Mesothelial cell of epicardium (in vitro differentiated cells): ENCODE measurements at regions not wholly inside any gene's neighbourhood (a gene's known extent, or its start where the extent isn't known, plus 50 kb on each side); places are given as distances from the start of the nearest gene placed in this dataset.
"Not testable (repeated sequence)": the region's sequence is repeated elsewhere in the genome, so short reads cannot be mapped to it uniquely, and the experiment has no call there.

Source experiments
- DNase-seq, 2 experiments: peaks; one replicate each; pipeline ENCODE4 v3.0.0; 2021; ENCODE audit warnings: low spot score in 2 of 2; ENCODE audit not compliant: unreplicated experiment in 2 of 2
- H3K27ac Mint-ChIP-seq: 2 replicates; pipeline ENCODE4 v1.8.0; 2021; ENCODE audit warnings: mixed read lengths
- H3K27me3 Mint-ChIP-seq: 2 replicates; pipeline ENCODE4 v1.8.0; 2021; ENCODE audit warnings: low read depth, mixed read lengths
- H3K36me3 Mint-ChIP-seq: 2 replicates; pipeline ENCODE4 v1.8.0; 2021; ENCODE audit warnings: mixed read lengths
- H3K4me1 Mint-ChIP-seq: 2 replicates; pipeline ENCODE4 v1.8.0; 2021; ENCODE audit warnings: mixed read lengths
- H3K4me3 Mint-ChIP-seq: 2 replicates; pipeline ENCODE4 v1.8.0; 2021; ENCODE audit warnings: mild to moderate bottlenecking, moderate library complexity, mixed read lengths
- H3K9me3 Mint-ChIP-seq: 2 replicates; pipeline ENCODE4 v1.8.0; 2021; ENCODE audit warnings: mixed read lengths
- CTCF ChIP-seq: fragments of 200-600 bp; sonication (generic); IDR thresholded peaks from one replicate; pipeline ENCODE4 v1.5.0; 2021; ENCODE audit warnings: antibody characterized with exemption; ENCODE audit not compliant: unreplicated experiment

GRCh38 chr4:123528501-123529277 is 132.1 kb downstream of the SPRY1 start:
- Mint-ChIP-seq H3K9me3 (peaks cover 4% of the 10 kb centered on the region), H3K27ac (no peak overlapping the region), H3K27me3 (no peaks in the 10 kb centered on the region), H3K36me3 (peaks cover 5% of the 10 kb centered on the region), H3K4me3 (no peak overlapping the region), H3K4me1 (peaks cover 8% of the 10 kb centered on the region)
- no peak for TF ChIP-seq CTCF
- DNase-seq = no peak

DNA sequence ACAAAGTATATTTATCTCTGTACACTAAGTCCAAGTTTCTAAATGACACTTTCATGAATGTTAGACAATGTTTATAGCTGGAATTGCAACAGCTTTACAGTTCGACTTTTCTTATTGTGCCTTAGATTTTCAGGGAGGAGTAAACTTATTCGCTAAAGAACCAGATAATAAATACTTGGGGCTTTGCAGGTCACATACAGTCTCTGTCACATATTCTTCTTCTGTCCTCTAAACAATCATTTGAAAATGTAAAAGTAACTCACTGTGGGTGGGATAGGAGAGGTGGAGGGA is 132.6 kb downstream of the SPRY1 start:
- Mint-ChIP-seq H3K4me3 (no peak overlapping the region), H3K27ac (no peak overlapping the region), H3K9me3 (peaks cover 7% of the 10 kb centered on the region), H3K27me3 (no peaks in the 10 kb centered on the region), H3K4me1 (peaks cover 8% of the 10 kb centered on the region), H3K36me3 (peaks cover 8% of the 10 kb centered on the region)
- DNase-seq = no peak
- TF ChIP-seq CTCF = no peak

GRCh38 chr4:123530357-123530756 is 133.8 kb downstream of the SPRY1 start:
- Mint-ChIP-seq H3K4me1 (peaks cover 8% of the 10 kb centered on the region), H3K36me3 (peaks cover 11% of the 10 kb centered on the region), H3K4me3 (no peak overlapping the region), H3K9me3 (peaks cover 12% of the 10 kb centered on the region), H3K27ac (no peak overlapping the region), H3K27me3 (no peaks in the 10 kb centered on the region)
- no peak for DNase-seq
- TF ChIP-seq CTCF = no peak

GRCh38 chr4:123535037-123535748 is 138.6 kb downstream of the SPRY1 start:
- Mint-ChIP-seq H3K27me3 (no peaks in the 10 kb centered on the region), H3K4me1 (peaks cover 3% of the 10 kb centered on the region), H3K27ac (no peak overlapping the region), H3K9me3 (peaks cover 26% of the 10 kb centered on the region), H3K4me3 (no peak overlapping the region), H3K36me3 (peaks cover 11% of the 10 kb centered on the region)
- no peak for DNase-seq
- TF ChIP-seq CTCF = no peak

DNA sequence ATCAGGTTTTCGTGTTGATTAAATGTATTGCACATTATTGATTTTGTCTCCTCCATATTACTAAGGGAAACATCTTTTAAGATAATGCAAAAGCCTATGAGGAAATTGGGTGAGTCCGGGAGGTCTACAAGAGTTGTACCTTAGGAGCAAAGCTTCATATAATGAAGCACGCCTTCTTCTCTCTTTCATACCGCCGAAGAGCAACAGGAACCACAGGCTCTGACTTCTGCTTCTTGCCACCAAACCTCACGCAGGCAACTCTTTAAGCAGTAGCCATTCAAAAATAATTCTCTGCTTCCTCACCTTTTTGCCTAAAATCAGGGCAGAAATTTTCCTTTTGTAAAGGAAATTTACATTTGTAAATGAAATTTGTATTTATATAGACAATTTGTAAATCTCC is 139.6 kb downstream of the SPRY1 start:
- TF ChIP-seq CTCF = no peak
- Mint-ChIP-seq H3K4me1 (no peaks in the 10 kb centered on the region), H3K36me3 (peaks cover 11% of the 10 kb centered on the region), H3K27me3 (no peaks in the 10 kb centered on the region), H3K27ac (no peak overlapping the region), H3K4me3 (no peak overlapping the region), H3K9me3 (peaks cover 26% of the 10 kb centered on the region)
- no peak for DNase-seq

GRCh38 chr4:123537906-123538402 is 141.4 kb downstream of the SPRY1 start:
- not testable (repeated sequence) for DNase-seq

More at GRCh38 chr4:123537906-123538402, 141.4 kb downstream of the SPRY1 start:
- H3K27me3 Mint-ChIP-seq, H3K4me3 Mint-ChIP-seq, H3K4me1 Mint-ChIP-seq, H3K27ac Mint-ChIP-seq: not testable (repeated sequence)
- Mint-ChIP-seq H3K36me3 (peaks cover 10% of the 10 kb centered on the region), H3K9me3 (peaks cover 26% of the 10 kb centered on the region)
